DOHH2 (cell line): ENCODE measurements at regions not wholly inside any gene's neighbourhood (a gene's known extent, or its start where the extent isn't known, plus 50 kb on each side); places are given as distances from the start of the nearest gene placed in this dataset.

ENCODE experiments used
- H3F3A ChIP-seq: fragments of 200-600 bp; sonication (generic), shearing (Covaris generic); 2 replicates; pipeline ENCODE4 v1.6.0; 2016; ENCODE audit warnings: antibody characterized with exemption, mild to moderate bottlenecking; ENCODE audit not compliant: control insufficient read depth, insufficient read depth
- H3K27ac ChIP-seq: fragments of 200-600 bp; sonication (generic); 2 replicates; pipeline ENCODE4 v1.5.1; 2014; ENCODE audit warnings: low read depth, mild to moderate bottlenecking, low read length, moderate library complexity
- H3K27me3 ChIP-seq: fragments of 200-600 bp; sonication (generic); 2 replicates; pipeline ENCODE4 v1.6.1; 2014; ENCODE audit warnings: mild to moderate bottlenecking, low read length, mixed read lengths; ENCODE audit not compliant: control insufficient read depth
- H3K36me3 ChIP-seq: fragments of 200-600 bp; sonication (generic); 2 replicates; pipeline ENCODE4 v1.6.1; 2014; ENCODE audit warnings: mild to moderate bottlenecking, low read length, moderate library complexity, mixed read lengths; ENCODE audit not compliant: control insufficient read depth
- H3K4me1 ChIP-seq: fragments of 200-600 bp; sonication (generic); 2 replicates; pipeline ENCODE4 v1.6.1; 2014; ENCODE audit warnings: mild to moderate bottlenecking, low read length, mixed read lengths; ENCODE audit not compliant: control insufficient read depth
- H3K4me2 ChIP-seq: fragments of 200-600 bp; sonication (generic); 2 replicates; pipeline ENCODE4 v1.6.0; 2014; ENCODE audit warnings: mild to moderate bottlenecking, low read length, moderate library complexity
- H3K4me3 ChIP-seq: fragments of 200-600 bp; sonication (generic); 2 replicates; pipeline ENCODE4 v1.5.1; 2014; ENCODE audit warnings: mild to moderate bottlenecking, low read length, mixed read lengths
- H3K79me2 ChIP-seq: fragments of 200-600 bp; sonication (generic); 2 replicates; pipeline ENCODE4 v1.6.1; 2014; ENCODE audit warnings: mild to moderate bottlenecking, low read length, mixed read lengths; ENCODE audit not compliant: control insufficient read depth
- H3K9me2 ChIP-seq: fragments of 200-600 bp; sonication (generic); replicated peaks from 2 replicates; pipeline ENCODE4 v1.6.1; 2014; ENCODE audit warnings: mild to moderate bottlenecking, low read length, mixed read lengths; ENCODE audit not compliant: control insufficient read depth
- H3K9me3 ChIP-seq: fragments of 200-600 bp; sonication (generic); 2 replicates; pipeline ENCODE4 v1.6.1; 2014; ENCODE audit warnings: antibody characterized with exemption, low read length, mixed read lengths; ENCODE audit not compliant: control insufficient read depth, insufficient read depth
- H4K20me1 ChIP-seq: fragments of 200-600 bp; sonication (generic); 2 replicates; pipeline ENCODE4 v1.6.0; 2014; ENCODE audit warnings: low read depth, mild to moderate bottlenecking, antibody characterized with exemption, low read length, moderate library complexity; ENCODE audit not compliant: control insufficient read depth, insufficient read depth
- CTCF ChIP-seq: fragments of 200-600 bp; sonication (generic); IDR thresholded peaks from one replicate; pipeline ENCODE4 v1.5.1; 2014; ENCODE audit warnings: antibody characterized with exemption, mild to moderate bottlenecking, low read depth, low read length; ENCODE audit not compliant: poor library complexity, severe bottlenecking
- EZH2phosphoT487 ChIP-seq: fragments of 200-600 bp; sonication (generic); IDR thresholded peaks from 2 replicates; pipeline ENCODE4 v1.6.1; 2017; ENCODE audit warnings: borderline replicate concordance, mild to moderate bottlenecking, antibody characterized with exemption, low read length, moderate library complexity, mixed read lengths

GRCh38 chr14:101505236-101505970 is 55.9 kb upstream of the DIO3 start:
- Histone ChIP-seq H4K20me1 (no peaks in the 10 kb centered on the region), H3K36me3 (no peaks in the 10 kb centered on the region), H3K9me2 (no peaks in the 10 kb centered on the region), H3F3A (no peaks in the 10 kb centered on the region), H3K4me2 (no peak overlapping the region), H3K4me1 (no peaks in the 10 kb centered on the region), H3K9me3 (no peaks in the 10 kb centered on the region), H3K79me2 (no peaks in the 10 kb centered on the region), H3K4me3 (no peak overlapping the region), H3K27me3 (0 out of 2 replicates have a peak, but pooled peaks cover 4% of the 10 kb centered on the region), H3K27ac (no peak overlapping the region)
- TF ChIP-seq EZH2phosphoT487 (no peak), CTCF (no peak)

DNA sequence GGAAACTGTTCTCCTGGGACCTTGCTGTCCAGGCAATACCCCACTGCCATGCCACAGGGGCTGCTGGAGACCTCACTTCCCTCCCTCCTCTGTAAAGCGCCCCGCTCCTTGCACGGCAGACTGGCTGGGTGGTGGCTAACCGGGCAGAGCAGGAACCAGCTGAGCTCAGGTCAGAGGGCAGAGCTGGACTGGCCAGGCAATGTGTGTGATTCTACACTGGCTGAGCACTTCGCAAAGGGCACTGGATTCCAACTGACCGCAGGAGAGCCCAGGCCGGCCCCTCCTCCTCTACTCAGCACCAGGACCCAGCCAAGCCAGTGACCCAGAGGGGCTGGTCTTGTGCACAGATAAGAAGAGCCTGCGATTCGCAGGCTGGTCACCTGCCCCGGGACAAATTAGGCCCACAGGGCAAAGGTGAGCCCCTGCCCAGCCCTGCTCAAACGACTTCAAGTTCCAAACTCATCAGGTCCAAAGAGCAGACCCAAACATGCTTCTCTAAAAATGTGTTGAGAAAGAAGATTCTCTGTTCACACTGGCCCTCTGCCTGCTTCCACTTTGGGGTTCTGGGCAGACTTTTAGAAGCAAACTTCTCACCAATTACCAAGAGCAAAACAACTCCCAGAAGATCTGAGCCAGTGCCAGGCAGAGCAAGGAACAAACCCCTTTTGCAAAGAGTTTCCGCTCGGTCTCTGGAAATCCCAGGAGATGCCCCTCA is 54.9 kb upstream of the DIO3 start:
- Histone ChIP-seq H3F3A (no peaks in the 10 kb centered on the region), H3K4me2 (no peak overlapping the region), H3K9me3 (no peaks in the 10 kb centered on the region), H3K36me3 (no peaks in the 10 kb centered on the region), H3K4me3 (no peak overlapping the region), H3K27me3 (0 out of 2 replicates have a peak, but pooled peaks cover 2% of the 10 kb centered on the region), H3K9me2 (no peaks in the 10 kb centered on the region), H4K20me1 (no peaks in the 10 kb centered on the region), H3K79me2 (no peaks in the 10 kb centered on the region), H3K27ac (no peak overlapping the region), H3K4me1 (no peaks in the 10 kb centered on the region)
- TF ChIP-seq EZH2phosphoT487 (no peak), CTCF (no peak)

DNA sequence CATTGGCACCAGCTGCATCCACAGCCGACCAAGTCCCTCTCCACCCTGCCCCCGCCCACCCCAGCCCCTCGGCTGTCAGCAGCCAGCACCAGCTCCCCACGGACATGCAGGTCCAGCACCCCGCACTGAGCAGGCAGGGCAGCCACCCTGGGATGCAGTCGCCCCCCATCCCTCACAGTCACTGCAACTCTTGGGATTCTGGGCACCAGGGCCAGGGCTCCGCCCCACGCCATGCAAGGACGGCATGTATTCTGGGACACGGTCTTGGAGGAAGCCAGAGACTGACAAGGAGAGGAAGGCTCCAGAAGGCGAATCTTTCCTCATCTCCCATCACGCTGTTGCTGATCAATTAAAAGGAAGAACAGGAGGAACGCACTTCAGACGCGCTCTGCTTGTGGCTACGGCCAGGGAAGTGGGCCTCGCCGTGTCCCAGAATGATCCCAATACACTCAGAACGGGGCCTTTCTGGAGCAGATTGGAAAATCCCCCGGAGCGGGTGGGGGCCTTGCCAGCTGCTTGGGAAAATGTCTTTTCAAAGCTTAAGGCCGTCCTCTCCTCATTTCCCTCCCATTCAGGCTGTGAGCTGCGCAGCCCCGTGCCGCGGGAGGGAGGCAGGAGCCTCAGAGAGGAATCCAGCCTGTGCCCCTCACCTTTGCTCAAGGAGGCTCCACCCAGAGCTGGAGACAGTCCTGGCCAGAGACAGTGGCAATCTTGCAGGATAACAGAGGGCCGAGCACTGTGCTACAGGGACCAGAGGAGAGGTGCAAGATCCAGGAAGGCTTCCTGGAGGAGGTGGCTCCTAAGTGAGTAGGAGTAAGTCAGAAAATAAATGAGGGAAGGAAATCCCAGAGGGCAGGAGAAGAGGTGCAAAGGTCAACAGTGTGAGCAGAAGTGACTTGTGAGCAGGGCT is 54.1 kb upstream of the DIO3 start:
- Histone ChIP-seq H3K27me3 (no peaks in the 10 kb centered on the region), H3K79me2 (no peaks in the 10 kb centered on the region), H3K36me3 (no peaks in the 10 kb centered on the region), H3F3A (no peaks in the 10 kb centered on the region), H3K4me1 (no peaks in the 10 kb centered on the region), H3K9me3 (no peaks in the 10 kb centered on the region), H4K20me1 (no peaks in the 10 kb centered on the region), H3K9me2 (no peaks in the 10 kb centered on the region), H3K4me3 (no peak overlapping the region), H3K27ac (no peak overlapping the region), H3K4me2 (no peak overlapping the region)
- TF ChIP-seq CTCF (no peak), EZH2phosphoT487 (no peak)
